GM21367 (cell line): ENCODE measurements at regions not wholly inside any gene's neighbourhood (a gene's known extent, or its start where the extent isn't known, plus 50 kb on each side); places are given as distances from the start of the nearest gene placed in this dataset.

Experiments used
- ATAC-seq: cut with Tn5 transposase; IDR thresholded peaks from one replicate; pipeline ENCODE4 v1.9.1; 2021; ENCODE audit not compliant: unreplicated experiment

- ATAC-seq = no peak
Observed at GRCh38 chr13:83223546-83223945, 658.7 kb downstream of the SLITRK1 start.

GRCh38 chr13:83221813-83222241, 660.4 kb downstream of the SLITRK1 start:
- ATAC-seq = no peak

GRCh38 chr13:83221256-83221655, 661.0 kb downstream of the SLITRK1 start:
- no peak for ATAC-seq

GRCh38 chr13:83220241-83220640, 662.0 kb downstream of the SLITRK1 start:
- no peak for ATAC-seq

GRCh38 chr13:83219832-83220231, 662.4 kb downstream of the SLITRK1 start:
- no peak for ATAC-seq

- no peak for ATAC-seq
Observed at GRCh38 chr13:83216479-83217245, 665.6 kb downstream of the SLITRK1 start.

- ATAC-seq = no peak
Observed at GRCh38 chr13:83215627-83216026, 666.6 kb downstream of the SLITRK1 start.

- ATAC-seq = no peak
Observed at GRCh38 chr13:83214452-83214851, 667.8 kb downstream of the SLITRK1 start.

- ATAC-seq = no peak
Observed at GRCh38 chr13:83211301-83211700, 671.0 kb downstream of the SLITRK1 start.

GRCh38 chr13:83204886-83205285, 677.4 kb downstream of the SLITRK1 start:
- ATAC-seq = no peak

- ATAC-seq = no peak
Observed at GRCh38 chr13:83201506-83201905, 680.8 kb downstream of the SLITRK1 start.

GRCh38 chr13:83197316-83197715, 685.0 kb downstream of the SLITRK1 start:
- ATAC-seq = no peak

- no peak for ATAC-seq
Observed at GRCh38 chr13:83190020-83190419, 692.3 kb downstream of the SLITRK1 start.

- ATAC-seq = no peak
Observed at GRCh38 chr13:83184819-83185218, 697.5 kb downstream of the SLITRK1 start.

- no peak for ATAC-seq
Observed at GRCh38 chr13:83184150-83184475, 698.2 kb downstream of the SLITRK1 start.

- ATAC-seq = no peak
Observed at GRCh38 chr13:83183439-83184149, 698.7 kb downstream of the SLITRK1 start.

- ATAC-seq = no peak
Observed at GRCh38 chr13:83182845-83183244, 699.4 kb downstream of the SLITRK1 start.

GRCh38 chr13:83178008-83178407, 704.3 kb downstream of the SLITRK1 start:
- no peak for ATAC-seq

GRCh38 chr13:83168590-83168989, 713.7 kb downstream of the SLITRK1 start:
- ATAC-seq = no peak

GRCh38 chr13:83167203-83167602, 715.1 kb downstream of the SLITRK1 start:
- ATAC-seq = no peak

GRCh38 chr13:83166550-83166949, 715.7 kb downstream of the SLITRK1 start:
- ATAC-seq = no peak

GRCh38 chr13:83162493-83162892, 719.8 kb downstream of the SLITRK1 start:
- no peak for ATAC-seq

- no peak for ATAC-seq
Observed at GRCh38 chr13:83153848-83154247, 728.4 kb downstream of the SLITRK1 start.
